Esophagus mucosa (tissue), 1 donor: ENCODE measurements at regions not wholly inside any gene's neighbourhood (a gene's known extent, or its start where the extent isn't known, plus 50 kb on each side); places are given as distances from the start of the nearest gene placed in this dataset.

Experiments used
- ATAC-seq: fragments of 200-7000 bp; cut with Tn5 transposase; one replicate; pipeline ENCODE4 v1.9.1; 2020
- donor health status: DM: yes; HTN: yes; CAD: no.

DNA sequence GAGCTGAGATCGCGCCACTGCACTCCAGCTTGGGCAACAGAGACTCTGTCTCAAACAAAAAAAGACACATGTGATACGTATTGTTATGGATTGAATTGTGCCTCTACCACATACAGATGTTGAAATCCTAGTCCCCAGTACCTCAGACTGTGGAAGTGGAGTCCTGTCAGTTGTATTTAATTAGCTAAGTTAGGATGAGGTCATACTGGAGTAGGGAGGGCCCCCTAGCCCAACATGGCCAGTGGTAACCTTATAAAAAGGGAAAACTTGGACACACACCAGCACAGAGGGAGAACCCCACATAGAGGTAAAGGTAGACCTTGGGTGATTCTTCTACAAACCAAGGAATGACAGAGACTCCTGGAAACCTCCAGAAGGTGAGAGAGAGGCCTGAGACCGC lies 119.8 kb downstream of the GADD45G start:
- no peak for ATAC-seq

DNA sequence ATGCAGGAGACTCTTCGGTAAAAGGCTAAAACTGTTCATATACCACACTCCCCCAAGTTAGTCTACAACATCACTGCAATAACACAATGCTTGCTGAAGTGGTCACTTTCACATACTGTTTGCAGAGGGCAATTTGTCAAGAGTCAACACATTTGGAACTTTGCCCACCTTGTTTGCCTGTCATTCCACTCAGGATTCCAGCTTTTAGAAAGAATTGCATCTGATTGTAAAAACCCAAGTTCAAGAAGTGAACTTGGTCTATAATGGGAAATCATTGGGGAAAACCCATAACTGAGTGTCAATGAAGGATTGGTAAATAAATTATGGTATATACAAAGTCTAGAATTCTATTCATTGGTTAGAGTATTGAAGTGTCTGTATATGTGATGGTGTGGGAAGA lies 120.5 kb downstream of the GADD45G start:
- no peak for ATAC-seq

DNA sequence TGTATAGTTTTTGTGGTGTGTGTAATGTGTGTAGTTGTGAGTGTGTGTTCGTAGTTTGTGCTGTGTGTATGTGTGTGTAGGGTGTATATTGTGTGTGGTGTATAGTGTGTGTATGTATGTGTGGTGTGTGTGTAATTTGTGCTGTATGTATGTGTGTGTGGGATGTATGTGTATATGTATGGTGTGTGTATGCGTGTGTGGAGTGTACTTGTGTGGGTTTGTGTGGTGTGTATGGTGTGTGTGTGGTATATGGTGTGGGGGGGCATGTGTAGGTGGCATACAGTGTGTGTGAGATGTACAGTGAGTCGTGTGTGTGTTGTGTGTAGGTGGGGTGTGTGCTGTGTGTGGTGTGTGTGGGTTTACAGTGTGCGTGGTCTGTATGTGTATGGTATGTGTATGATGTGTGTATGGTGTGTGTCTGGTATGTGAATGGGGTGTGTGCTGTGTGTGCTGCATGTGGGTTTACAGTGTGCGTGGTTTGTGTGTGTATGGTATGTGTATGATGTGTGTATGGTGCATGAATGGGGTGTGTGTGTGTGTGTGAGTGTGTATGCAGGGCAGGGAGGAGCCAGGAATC lies 125.2 kb downstream of the GADD45G start:
- peak; percentile 31 for ATAC-seq

DNA sequence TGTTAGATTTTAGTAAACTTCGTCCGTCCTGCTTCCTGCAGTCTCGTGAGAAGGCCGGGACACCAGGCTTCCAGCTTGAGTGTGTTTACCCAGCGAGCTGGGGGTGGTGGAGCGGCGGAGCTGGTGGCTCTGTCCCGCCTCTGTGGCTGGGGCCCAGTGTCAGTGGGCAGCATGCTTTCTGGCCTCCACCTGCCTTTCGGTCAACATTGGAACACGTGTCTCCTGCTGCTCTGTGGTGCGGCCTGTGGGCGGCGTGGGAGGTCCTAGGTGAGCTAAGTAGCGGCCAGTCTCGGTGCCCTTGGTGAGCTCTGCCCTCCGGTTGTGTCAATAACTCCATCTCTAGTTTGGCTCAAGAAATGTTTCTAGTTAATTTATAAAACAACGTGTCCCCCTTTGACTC lies 125.9 kb downstream of the GADD45G start:
- no peak for ATAC-seq

DNA sequence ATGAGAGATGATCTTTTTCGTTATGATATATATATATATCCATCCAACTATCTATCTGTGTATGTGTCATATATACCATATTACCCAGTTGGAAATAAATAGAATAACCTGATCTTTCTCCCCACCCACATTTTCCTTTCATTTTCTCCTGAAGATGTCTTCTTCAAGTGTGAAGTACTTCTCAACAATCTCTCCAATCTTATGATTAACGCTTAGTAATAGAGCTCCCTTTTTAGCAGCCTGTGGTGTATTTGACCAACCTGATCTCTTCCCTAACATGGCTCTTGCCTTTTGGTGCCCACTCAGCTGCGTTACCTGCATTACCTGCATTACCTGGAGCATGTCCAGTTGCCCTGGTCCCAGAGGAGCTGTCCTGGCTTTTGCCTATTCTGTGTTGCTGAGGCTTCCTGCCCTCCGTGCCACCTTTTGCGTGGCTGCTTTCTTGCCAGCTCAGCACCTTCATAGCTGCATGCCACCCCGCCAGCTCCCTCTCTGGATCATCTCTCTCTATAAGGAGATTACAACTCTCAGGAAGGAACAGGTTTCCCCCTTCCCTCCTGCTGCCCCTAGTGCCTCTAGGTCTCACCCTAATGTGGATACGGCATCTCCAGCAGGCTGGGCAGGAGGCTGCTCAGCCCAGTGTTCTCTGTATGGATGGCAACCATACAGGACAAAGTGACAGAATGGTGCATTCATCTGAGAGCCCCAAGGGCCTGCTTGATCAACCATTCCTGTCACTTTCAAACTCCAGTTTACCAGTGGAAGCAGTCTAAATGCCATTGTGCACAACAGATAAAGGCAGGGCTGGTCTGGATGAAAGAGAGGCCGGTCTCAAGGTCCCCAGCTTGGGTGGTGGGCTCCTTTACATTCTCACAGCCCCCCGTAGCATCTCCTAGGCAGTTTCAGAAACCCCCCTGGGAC lies 126.7 kb downstream of the GADD45G start:
- no peak for ATAC-seq

DNA sequence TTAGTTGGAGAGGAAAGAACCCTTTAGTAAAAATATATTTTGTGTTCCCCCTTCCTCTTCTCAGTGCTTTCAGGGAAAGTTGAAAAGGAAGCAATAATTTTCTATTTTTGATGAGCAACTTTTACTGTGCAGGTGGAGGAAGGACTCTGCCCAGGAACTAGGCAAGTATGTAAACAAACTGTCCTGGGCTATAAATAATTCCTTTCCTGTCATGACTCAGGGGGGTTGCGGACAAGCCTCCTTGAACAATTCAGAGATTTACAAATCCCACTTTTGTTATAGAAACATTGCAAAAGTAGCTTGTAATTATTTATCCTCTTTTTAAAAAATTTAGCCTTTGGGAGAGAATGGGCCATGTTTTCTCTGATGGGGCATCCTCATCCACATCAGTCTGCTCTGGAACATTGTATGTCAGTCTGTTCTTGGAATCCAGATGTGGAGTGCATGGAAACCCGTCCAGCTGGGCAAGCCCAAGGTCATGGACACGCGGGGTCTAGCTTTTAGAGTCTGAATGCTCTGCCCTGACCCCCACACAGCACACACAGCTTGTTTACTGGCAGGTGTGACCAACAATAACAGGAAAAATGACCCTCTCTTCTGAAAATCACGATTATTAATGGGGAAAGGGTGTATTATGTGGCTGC lies 127.6 kb downstream of the GADD45G start:
- no peak for ATAC-seq

DNA sequence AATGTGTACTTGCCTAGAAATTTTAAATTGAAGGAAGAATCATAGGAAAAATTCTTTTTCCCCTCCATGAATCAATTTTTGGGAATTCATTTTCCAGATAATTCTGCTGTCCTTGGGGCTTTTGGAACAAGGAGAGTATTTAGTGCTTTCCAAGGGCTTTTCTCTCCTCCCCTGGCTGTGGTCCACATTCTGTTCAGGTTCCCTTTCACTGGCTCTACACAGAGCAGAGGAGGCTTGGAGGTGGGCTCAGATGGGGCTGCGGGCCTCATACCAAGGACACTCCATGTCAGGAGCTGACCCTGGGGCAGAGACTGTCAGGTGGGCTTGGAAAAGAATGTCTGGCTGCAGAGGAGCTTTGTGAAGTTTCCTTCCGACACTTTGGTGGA lies 128.1 kb downstream of the GADD45G start:
- ATAC-seq = no peak

DNA sequence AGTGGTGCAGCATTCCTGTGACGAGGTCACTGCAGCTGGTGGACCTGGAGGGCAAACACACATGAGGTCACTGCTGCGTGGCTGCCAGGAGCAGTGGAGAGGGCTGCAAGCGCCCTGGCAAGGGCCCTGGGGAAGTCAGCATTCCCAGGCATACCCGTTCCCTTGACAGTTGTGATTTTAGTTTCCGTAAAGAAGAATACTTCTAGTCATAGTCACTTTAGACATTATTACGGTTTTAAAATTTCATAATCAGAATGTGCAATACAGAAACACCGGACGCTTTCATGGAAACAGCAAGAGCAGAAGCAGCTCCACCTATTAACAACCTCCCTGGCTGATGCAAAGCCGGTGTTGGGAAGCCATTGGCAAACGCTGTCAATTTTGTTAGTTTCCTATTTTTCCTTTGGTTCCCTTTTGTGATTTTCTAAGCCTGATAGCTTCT lies 129.8 kb downstream of the GADD45G start:
- ATAC-seq = no peak

DNA sequence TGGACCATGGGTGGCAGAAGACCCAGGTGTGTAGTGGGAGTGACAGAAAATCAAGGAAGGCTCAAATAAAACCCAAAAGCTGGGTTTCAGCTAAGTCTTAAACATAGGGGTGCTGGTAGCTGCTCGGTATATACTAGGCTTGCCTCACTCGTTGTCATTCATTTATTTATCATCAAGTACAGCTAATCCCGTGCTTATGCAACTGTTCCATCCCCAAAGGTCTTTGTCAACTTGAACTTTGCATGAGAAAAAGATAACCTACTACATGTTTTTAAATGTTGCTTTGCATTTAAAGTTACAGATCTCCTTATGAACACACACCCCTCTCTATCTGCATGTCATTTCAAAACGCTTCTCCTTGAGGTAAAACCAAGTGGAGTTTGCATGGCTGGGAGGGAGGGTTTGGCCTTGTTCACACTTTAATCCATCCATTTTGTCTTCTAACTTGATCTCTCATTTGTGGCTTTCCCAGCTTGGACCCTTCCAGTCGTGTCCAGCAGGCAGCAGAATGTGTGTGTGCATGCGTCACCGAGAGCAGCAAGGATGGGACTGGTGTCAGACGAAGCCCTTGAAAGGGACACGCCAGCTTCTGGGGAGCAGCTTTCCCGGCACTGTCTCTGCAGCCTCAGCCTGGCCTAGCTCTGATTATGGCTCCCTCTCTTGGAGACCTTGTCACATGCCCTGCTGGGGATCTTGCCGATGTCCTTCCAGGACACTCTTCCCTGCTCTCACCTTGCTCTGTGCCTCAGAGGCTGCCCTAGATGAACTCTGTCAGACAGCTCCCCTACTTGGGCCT lies 133.5 kb downstream of the GADD45G start:
- peak; percentile 27 for ATAC-seq

DNA sequence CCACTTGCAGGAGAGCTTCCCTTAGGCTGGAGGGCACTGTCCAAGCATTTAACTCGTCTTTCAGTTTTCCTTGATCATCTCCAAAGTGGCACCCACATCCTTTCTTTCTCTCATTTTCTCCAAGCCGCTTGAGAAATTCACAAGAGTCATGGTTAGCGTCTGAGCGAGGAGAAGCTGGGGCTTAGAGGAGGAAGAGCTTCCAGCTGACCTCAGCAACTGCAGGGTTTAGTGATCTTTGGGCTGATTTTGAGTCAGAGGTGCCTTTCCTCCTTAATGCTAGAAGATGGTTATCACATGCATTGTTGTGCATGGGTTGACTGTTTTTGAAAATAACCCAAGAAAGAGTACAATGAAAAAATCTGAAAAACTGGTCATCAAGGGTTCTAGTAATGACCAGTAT lies 134.7 kb downstream of the GADD45G start:
- no peak for ATAC-seq

DNA sequence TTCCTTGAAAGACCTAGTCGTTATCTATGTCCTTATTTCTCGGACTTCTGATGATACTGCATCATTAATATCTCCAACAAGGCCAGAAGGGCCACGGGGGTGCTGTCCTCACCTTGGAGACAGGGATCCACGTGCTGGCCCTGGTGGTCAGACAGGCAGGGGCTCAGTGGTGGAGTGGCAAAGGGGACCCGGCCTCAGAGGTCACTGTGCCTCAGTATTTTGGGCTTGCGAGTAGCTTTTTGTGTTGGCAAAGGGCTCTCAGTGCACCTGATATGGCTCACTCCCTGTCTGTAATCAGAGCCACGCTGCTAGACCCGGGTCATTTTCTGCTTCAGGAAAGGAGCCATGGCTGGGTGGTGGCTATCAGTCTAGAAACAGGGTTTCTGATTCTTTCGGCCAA lies 135.1 kb downstream of the GADD45G start:
- ATAC-seq = no peak

DNA sequence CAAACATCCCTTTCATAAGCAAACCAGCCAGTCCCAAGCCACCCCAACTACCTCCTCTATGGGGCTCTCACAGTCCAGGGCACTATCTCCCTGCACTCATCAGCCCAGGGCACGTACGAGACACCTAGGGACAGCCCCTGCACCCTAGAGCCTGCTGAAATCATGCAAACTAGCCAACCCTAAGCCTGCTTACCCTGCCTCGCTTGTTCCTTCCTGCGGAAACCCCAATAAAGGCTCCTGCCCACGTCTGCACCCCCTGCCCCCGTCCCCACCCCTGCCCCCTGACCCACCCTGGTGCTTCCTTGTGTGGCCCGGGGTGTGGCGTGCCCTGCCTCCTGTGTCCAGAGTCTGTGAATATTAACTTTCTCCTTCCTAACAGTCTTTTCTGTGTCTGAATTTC lies 135.9 kb downstream of the GADD45G start:
- ATAC-seq = peak; percentile 43

DNA sequence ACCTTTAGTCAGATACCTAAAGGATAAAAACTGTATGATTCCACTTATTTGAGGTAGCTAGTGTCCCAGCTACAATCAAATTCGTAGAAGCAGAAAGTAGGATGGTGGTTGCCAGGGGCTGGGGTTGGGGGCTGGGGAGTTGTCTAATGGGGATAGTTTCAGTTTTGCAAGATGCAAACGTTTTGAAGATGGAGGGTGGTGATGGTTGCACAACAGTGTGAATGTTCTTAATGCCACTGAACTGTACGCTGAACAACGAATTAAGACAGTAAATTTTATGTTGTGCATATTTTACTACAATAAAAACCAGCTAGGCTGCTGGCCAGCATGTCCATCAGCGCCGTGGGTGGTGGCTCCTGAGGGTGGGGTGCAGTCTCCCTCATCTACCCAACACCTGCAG lies 137.8 kb downstream of the GADD45G start:
- ATAC-seq = no peak

DNA sequence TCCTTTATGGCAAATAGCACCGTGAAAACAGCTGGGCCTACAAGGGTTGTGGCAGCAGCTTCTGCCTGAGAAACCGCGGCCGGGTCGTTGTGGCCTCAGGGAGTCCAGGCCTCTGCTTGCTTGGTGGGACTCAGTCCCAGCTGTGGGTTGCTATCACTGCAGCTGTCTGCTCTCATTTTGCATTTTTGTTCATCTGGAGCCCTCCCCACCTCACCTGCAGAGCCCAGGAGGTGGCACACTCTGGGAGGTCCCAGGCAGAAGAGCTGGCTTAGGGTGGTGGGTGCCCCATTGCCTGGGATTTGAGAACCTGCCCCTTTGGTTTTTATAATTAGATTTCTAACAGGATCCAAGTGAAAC lies 138.4 kb downstream of the GADD45G start:
- ATAC-seq = no peak

DNA sequence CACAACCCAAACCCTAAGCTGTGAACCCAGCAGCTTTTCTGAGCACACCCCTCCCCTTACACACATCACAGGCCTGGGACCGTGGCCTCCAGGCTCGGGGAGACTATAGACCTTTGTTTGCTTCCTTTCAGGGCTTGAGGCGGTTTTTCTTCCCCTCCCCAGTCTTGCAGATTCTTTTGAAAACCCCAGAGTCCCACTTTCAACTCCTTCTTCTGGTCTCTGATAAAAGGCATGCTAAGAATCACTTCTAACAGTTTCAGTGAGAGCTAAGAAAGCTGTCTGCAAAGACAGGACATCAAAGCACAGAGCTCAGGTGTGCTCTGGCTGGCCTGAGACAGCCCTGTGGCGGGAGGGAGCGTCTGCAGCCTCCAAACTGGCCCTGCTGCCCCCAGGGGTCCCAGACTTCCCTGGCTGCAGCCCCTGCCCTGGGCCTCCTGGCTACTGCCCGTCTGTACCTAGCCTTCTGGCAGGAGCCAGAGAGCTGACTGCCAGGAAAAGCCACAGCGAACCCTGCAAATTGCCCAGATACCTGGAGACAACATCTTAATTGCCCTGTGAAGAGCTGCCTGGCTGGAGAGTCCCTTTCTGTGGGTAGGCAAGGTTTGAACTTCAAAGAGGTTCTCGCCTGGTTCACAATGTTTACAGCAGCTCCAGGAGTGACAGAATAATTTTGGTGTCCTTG lies 138.9 kb downstream of the GADD45G start:
- ATAC-seq = no peak

DNA sequence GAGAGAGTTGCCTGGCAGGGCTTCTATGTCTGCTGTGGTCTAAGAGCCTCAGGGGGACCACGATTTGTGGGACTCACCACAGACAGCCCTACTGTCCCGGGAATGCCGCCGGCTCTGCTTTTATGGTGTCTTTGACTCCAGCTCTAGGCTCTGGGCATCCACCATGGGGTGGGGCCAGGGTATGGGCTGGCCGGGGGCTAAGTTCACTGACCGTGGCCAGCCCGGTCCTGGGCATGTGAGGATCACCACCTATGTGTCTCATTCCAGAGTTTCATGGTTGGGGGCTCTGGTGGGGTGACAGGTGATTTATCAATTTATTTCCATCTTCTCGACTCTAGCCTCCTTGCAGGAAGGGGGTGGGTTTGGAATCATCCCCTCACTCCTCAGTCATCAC lies 139.4 kb downstream of the GADD45G start:
- no peak for ATAC-seq

DNA sequence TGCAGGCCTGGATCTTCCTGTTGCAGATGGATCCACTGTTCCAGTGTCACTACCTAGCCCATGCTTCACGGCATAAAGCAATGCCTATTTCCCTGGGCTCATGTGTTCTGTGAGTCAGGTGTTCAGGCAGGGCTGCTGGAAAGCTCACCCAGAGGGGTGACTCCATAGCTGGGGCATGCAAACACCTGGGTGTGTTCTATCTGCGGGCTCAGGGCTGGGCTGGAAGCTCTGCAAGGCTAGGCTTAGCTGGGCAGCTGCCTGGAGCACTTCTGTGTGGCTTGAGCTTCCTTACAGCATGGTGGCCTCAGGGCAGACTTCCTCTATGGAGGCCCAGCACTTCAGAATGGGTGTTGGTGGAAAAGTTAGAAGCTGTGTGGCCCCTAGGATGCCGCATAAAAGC lies 139.9 kb downstream of the GADD45G start:
- peak; percentile 91 for ATAC-seq

DNA sequence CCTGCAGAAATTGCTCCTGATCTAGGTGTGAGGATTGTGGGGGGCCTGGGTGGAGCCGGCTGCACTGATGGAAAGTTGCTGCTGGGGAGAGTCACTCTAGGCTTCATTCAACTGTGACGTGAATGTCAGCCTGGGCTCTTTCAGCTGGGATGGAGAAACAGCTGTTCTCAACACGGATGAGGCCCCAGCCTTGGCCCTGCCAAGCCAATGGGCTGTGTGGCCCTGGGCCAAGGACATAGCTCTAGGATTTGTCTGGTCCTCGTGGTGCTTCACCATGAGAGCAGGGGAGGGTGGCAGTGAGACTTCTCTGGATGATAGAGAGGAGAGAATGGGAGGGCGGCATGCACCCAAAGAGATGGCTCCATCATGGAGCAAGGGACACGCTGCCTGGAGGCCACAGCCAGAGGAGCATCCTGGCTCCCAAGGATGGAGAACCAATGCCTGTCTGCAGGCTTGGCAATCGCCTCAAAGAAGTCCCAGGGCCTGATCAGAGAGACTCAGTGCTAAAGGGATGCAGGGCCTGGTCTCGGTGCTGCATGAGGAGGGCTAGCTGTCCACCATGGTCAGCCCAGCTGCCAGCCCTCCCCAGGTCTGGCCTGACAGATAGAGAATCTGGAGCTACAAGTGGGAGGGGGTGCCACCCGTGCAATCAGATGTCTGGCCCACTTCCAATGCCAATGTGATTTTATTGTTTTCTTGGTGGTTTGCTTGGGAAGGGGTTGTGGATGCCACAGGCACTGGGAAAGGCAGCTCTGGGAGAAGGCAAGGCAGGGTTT lies 141.0 kb downstream of the GADD45G start:
- no peak for ATAC-seq

DNA sequence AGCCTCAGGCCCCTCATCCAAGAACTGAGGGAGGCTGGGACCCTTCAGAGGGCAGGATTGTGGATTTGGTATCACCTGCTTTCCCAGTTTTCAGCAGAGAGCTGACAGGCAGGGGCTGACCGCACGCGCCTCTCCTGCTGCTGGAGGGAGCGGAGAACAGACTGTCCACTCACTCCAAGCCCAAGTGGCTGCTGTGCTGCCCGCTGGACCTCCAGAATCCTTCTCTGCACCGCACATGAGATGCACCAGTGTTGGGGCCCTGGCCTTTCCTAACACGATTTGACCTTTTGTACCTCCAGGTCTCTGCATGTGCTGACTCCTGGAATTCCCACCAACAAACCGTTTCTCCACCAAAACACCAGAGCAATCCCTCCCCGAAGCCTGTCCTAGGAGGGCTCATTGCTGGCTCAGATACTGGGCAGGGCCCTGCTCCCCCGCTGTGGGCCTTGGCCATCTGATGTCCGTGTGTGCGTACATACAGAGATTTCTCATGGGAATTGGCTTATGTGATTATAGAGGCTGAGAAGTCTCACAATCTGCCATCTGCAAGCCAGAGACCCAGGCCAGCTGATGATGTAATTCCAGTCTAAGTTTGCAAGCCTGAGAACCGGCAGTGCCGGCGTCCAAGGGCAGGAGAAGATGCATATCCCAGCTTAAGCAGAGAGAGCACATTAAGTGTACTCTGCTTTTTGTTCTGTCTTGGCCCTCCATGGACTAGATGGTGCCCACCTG lies 141.7 kb downstream of the GADD45G start:
- ATAC-seq = no peak

DNA sequence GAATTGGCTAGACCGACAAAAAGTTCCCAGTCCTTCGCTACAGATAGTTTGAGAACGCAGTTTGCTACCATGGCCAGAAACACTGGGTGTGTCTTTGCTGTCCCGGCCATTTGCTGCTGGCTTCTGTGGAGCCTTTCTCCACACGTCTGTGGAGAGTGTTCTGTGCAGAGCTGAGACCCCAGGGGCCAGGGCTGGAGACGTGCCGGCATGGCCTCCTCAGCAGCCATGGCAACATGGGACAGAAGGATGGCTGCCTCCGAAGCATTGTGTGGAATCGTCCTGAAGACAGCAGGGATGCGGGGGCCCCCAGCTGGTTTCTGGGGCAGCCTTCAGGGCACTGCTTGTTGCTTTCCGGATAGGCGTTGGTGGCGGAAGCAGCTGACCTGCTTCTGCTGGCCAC lies 142.8 kb downstream of the GADD45G start:
- no peak for ATAC-seq
